Endothelial cell of umbilical vein (primary cell): ENCODE measurements at regions not wholly inside any gene's neighbourhood (a gene's known extent, or its start where the extent isn't known, plus 50 kb on each side); places are given as distances from the start of the nearest gene placed in this dataset.

Experiments used
- BruUV-seq: library from RNA; stranded (reverse); fragments of 400-500 nt; replicated peaks from 2 replicates; lab custom pipeline; 2021; lab: Mats Ljungman, UMichigan
- CTCF ChIA-PET: fragments of 300-600, 350-600 bp; sonication (Branson Sonifier 250); formaldehyde crosslinking; loops from one replicate; lab custom pipeline; 2021; ENCODE audit warnings: antibody characterized with exemption, inconsistent platforms; lab: Charles Lee
- POLR2A ChIA-PET: fragments of 300-600, 350-600 bp; sonication (Branson Sonifier 250); formaldehyde crosslinking; loops from one replicate; lab custom pipeline; 2021; ENCODE audit warnings: antibody characterized with exemption, inconsistent platforms; lab: Charles Lee
- DNase-seq: peaks from one replicate; pipeline ENCODE4 v3.0.0-alpha.2; 2011; ENCODE audit warnings: low read depth, low spot score
- FAIRE-seq: peaks from 2 replicates; lab custom pipeline; 2011; peaks lifted over from hg19 to GRCh38; lab: Jason Lieb, UNC
- H2AFZ ChIP-seq: 2 replicates; pipeline ENCODE4 v1.6.0; 2012; ENCODE audit warnings: low read depth, low read length, control low read depth, inconsistent platforms
- H3K27ac ChIP-seq: 2 replicates; pipeline ENCODE4 v1.5.1; 2011; ENCODE audit warnings: low read depth, mild to moderate bottlenecking, control low read depth, low read length, moderate library complexity; ENCODE audit not compliant: insufficient read depth
- H3K27me3 ChIP-seq, 2 experiments: 2 replicates each; pipeline versions ENCODE4 v1.6.0 to v1.6.1; 2011; ENCODE audit warnings: low read length in 2 of 2, mixed read lengths in 1 of 2; ENCODE audit not compliant: control insufficient read depth in 2 of 2, insufficient read depth in 2 of 2
- H3K36me3 ChIP-seq, 2 experiments: 2 replicates in 1 of 2; 3 replicates in 1 of 2; pipeline ENCODE4 v1.5.1; 2011; ENCODE audit warnings: low read length in 2 of 2, mild to moderate bottlenecking in 1 of 2, moderate library complexity in 1 of 2; ENCODE audit not compliant: control insufficient read depth in 2 of 2, insufficient read depth in 2 of 2; ENCODE audit errors: extremely low read depth in 1 of 2
- H3K4me1 ChIP-seq: 3 replicates; pipeline ENCODE4 v1.5.1; 2011; ENCODE audit warnings: mild to moderate bottlenecking, low read length; ENCODE audit not compliant: control insufficient read depth, insufficient read depth; ENCODE audit errors: extremely low read depth
- H3K4me2 ChIP-seq: 2 replicates; pipeline ENCODE4 v1.6.1; 2011; ENCODE audit warnings: low read length, control low read depth, mixed read lengths; ENCODE audit not compliant: insufficient read depth
- H3K4me3 ChIP-seq, 3 experiments: fragments of 200-600 bp in 1 of 3; sonication (generic), shearing (Covaris generic) in 1 of 3; replicated peaks in 1 of 3; 2 replicates each; pipeline ENCODE4 v1.5.1; 2011 to 2016; ENCODE audit warnings: control low read depth in 3 of 3, low read length in 3 of 3, mild to moderate bottlenecking in 2 of 3, inconsistent platforms in 1 of 3, low read depth in 1 of 3, moderate library complexity in 1 of 3; ENCODE audit not compliant: insufficient read depth in 1 of 3
- H3K79me2 ChIP-seq: 2 replicates; pipeline ENCODE4 v1.6.0; 2012; ENCODE audit warnings: low read length, inconsistent platforms; ENCODE audit not compliant: control insufficient read depth, insufficient read depth
- H3K9ac ChIP-seq: replicated peaks from 2 replicates; pipeline ENCODE3; 2011; ENCODE audit warnings: low read length, control low read depth; ENCODE audit not compliant: insufficient read depth; ENCODE audit errors: extremely low read depth
- H3K9me1 ChIP-seq: replicated peaks from 3 replicates; pipeline ENCODE4 v1.6.0; 2011; ENCODE audit warnings: mild to moderate bottlenecking, low read length; ENCODE audit not compliant: control insufficient read depth, insufficient read depth; ENCODE audit errors: extremely low read depth
- H3K9me3 ChIP-seq: replicated peaks from 2 replicates; pipeline ENCODE4 v1.5.1; 2012; ENCODE audit warnings: low read length, inconsistent platforms; ENCODE audit not compliant: control insufficient read depth, insufficient read depth
- H4K20me1 ChIP-seq: replicated peaks from 2 replicates; pipeline ENCODE3; 2011; ENCODE audit warnings: mild to moderate bottlenecking, low read length; ENCODE audit not compliant: control insufficient read depth, insufficient read depth; ENCODE audit errors: extremely low read depth
- EZH2 ChIP-seq: IDR thresholded peaks from 2 replicates; pipeline ENCODE4 v1.6.1; 2012; ENCODE audit warnings: borderline replicate concordance, low read depth, mild to moderate bottlenecking, moderate library complexity, low read length, inconsistent platforms; ENCODE audit not compliant: severe bottlenecking
- FOS ChIP-seq: IDR thresholded peaks from 2 replicates; pipeline ENCODE4 v1.6.1; 2011; ENCODE audit warnings: mild to moderate bottlenecking, low read length, moderate library complexity, borderline replicate concordance; ENCODE audit not compliant: insufficient read depth
- GATA2 ChIP-seq: IDR thresholded peaks from 2 replicates; pipeline ENCODE4 v1.7.0; 2011; ENCODE audit warnings: low read depth, mild to moderate bottlenecking, moderate library complexity, mixed read lengths, low read length; ENCODE audit not compliant: insufficient read length, insufficient read depth
- JUN ChIP-seq: IDR thresholded peaks from 2 replicates; pipeline ENCODE4 v1.6.1; 2011; ENCODE audit warnings: borderline replicate concordance, low read depth; ENCODE audit not compliant: insufficient read length, insufficient read depth
- MAX ChIP-seq: IDR thresholded peaks from 2 replicates; pipeline ENCODE4 v1.6.1; 2011; ENCODE audit not compliant: insufficient read depth, insufficient read length
- MYC ChIP-seq: IDR thresholded peaks from one replicate; pipeline ENCODE4 v1.6.1; 2011; ENCODE audit warnings: mild to moderate bottlenecking, low read depth, low read length
- POLR2A ChIP-seq: IDR thresholded peaks from 2 replicates; pipeline ENCODE4 v1.6.1; 2012; ENCODE audit warnings: low read depth, mild to moderate bottlenecking, control low read depth, low read length
- POLR2AphosphoS5 ChIP-seq: IDR thresholded peaks from 2 replicates; pipeline ENCODE4 v1.6.1; 2012; ENCODE audit warnings: low read depth, mild to moderate bottlenecking, control low read depth, low read length, moderate library complexity; ENCODE audit not compliant: insufficient read depth
- dilution Hi-C: fragments of 300-500 bp; cut with MboI; formaldehyde crosslinking; loops from one replicate; pipeline ENCODE4 v1.15.0; 2019; ENCODE audit warnings: low sequenced_read_pairs; ENCODE audit not compliant: extremely low pct_ligation_motif_present
- intact Hi-C: fragments of 100-400 bp; cut with micrococcal nuclease; formaldehyde crosslinking; loops from one replicate; pipeline ENCODE4 v1.10.0; 2022
- TF ChIP-seq, protein P1 (sequence below), 2 donors: IDR thresholded peaks; 1 replicate in 1 of 2; 2 replicates in 1 of 2; pipeline ENCODE4 v1.5.1; 2011; ENCODE audit warnings: low read length in 2 of 2, mild to moderate bottlenecking in 2 of 2, moderate library complexity in 2 of 2, control low read depth in 1 of 2, inconsistent platforms in 1 of 2, low read depth in 1 of 2; ENCODE audit not compliant: insufficient read depth in 1 of 2; ENCODE audit errors: extremely low read depth in 1 of 2

- BruUV-seq, result no TSS peak
- CTCF ChIA-PET, result interaction anchor here (1.0 to 2.2 kb wide), 7 partner anchors 10 to 296 kb away, joined by 4 to 11 read pairs (median 7); no protein-coding TSS in a partner anchor
- Histone ChIP-seq H3K27ac (no peak overlapping the region), H3K36me3 (no peaks in the 10 kb centered on the region), H3K9me3 (no peaks in the 10 kb centered on the region), H3K4me3 (no peak overlapping the region), H4K20me1 (no peaks in the 10 kb centered on the region), H3K4me2 (no peak overlapping the region), H3K79me2 (no peaks in the 10 kb centered on the region), H2AFZ (no peak overlapping the region), H3K27me3 (no peaks in the 10 kb centered on the region), H3K9ac (no peak overlapping the region), H3K4me1 (peaks cover 4% of the 10 kb centered on the region), H3K9me1 (no peaks in the 10 kb centered on the region)
- DNase-seq (no peak), FAIRE-seq (no peak)
- dilution Hi-C loops, result no loop called here
- TF ChIP-seq GATA2 (no peak), EZH2 (no peak), POLR2AphosphoS5 (no peak), JUN (no peak), MAX (no peak), FOS (no peak), POLR2A (no peak), MYC (no peak)
- TF ChIP-seq, protein P1, sequence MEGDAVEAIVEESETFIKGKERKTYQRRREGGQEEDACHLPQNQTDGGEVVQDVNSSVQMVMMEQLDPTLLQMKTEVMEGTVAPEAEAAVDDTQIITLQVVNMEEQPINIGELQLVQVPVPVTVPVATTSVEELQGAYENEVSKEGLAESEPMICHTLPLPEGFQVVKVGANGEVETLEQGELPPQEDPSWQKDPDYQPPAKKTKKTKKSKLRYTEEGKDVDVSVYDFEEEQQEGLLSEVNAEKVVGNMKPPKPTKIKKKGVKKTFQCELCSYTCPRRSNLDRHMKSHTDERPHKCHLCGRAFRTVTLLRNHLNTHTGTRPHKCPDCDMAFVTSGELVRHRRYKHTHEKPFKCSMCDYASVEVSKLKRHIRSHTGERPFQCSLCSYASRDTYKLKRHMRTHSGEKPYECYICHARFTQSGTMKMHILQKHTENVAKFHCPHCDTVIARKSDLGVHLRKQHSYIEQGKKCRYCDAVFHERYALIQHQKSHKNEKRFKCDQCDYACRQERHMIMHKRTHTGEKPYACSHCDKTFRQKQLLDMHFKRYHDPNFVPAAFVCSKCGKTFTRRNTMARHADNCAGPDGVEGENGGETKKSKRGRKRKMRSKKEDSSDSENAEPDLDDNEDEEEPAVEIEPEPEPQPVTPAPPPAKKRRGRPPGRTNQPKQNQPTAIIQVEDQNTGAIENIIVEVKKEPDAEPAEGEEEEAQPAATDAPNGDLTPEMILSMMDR (IDR thresholded peaks at IDR 0.05; ENCODE audit: extremely low read depth in 1 of 2, insufficient read depth in 1 of 2, low read depth in 1 of 2, low read length in 2 of 2), result no peak
- intact Hi-C loops, result no loop called here
- POLR2A ChIA-PET, result interaction anchor here (0.6 kb wide), 1 partner anchor 17 kb away, joined by 7 read pairs; no protein-coding TSS in a partner anchor
These were observed 208.6 kb upstream of the CIBAR2 start for GRCh38 chr16:85320677-85321385.
